Uterus (tissue), 3 donors: ENCODE measurements at regions not wholly inside any gene's neighbourhood (a gene's known extent, or its start where the extent isn't known, plus 50 kb on each side); places are given as distances from the start of the nearest gene placed in this dataset.

Source experiments
- DNase-seq, 2 donors: peaks; one replicate each; pipeline ENCODE4 v3.0.0-alpha.2; 2019 to 2020
- H3K27ac ChIP-seq, 2 donors: fragments of 200-600 bp; sonication (generic); 1 replicate in 1 of 2; 2 replicates in 1 of 2; pipeline ENCODE4 v1.5.1; 2016 to 2018
- H3K27me3 ChIP-seq, 2 donors: fragments of 200-600 bp; sonication (generic); one replicate each; pipeline ENCODE4 v1.5.1; 2018 to 2019; ENCODE audit warnings: control low read depth in 1 of 2
- H3K36me3 ChIP-seq, 2 donors: fragments of 200-600 bp; sonication (generic); one replicate each; pipeline ENCODE4 v1.5.1; 2019; ENCODE audit warnings: control low read depth in 1 of 2
- H3K4me1 ChIP-seq, 2 donors: fragments of 200-600 bp; sonication (generic); one replicate each; pipeline ENCODE4 v1.5.1; 2018 to 2019; ENCODE audit warnings: control low read depth in 1 of 2
- H3K4me3 ChIP-seq, 2 donors: fragments of 200-600 bp; sonication (generic); 1 replicate in 1 of 2; 2 replicates in 1 of 2; pipeline ENCODE4 v1.5.1; 2018 to 2019; ENCODE audit warnings: mild to moderate bottlenecking in 1 of 2
- H3K9me3 ChIP-seq, 2 donors: fragments of 200-600 bp; sonication (generic); one replicate each; pipeline ENCODE4 v1.5.1; 2019; ENCODE audit warnings: control low read depth in 1 of 2
- CTCF ChIP-seq, 4 experiments: fragments of 200-600 bp in 2 of 4; fragments of 450-650 bp in 2 of 4; sonication (generic) in 2 of 4; IDR thresholded peaks; one replicate each; pipeline ENCODE4 v1.5.1; 2016 to 2019; ENCODE audit warnings: antibody characterized with exemption in 4 of 4, mild to moderate bottlenecking in 2 of 4, moderate library complexity in 1 of 4
- POLR2A ChIP-seq, 2 donors: fragments of 450-650 bp; IDR thresholded peaks; one replicate each; pipeline ENCODE4 v1.6.1; 2016; ENCODE audit warnings: antibody characterized with exemption in 2 of 2, mild to moderate bottlenecking in 1 of 2, moderate library complexity in 1 of 2
- intact Hi-C: fragments of 100-400 bp; cut with DNase I; formaldehyde crosslinking; loops from one replicate; pipeline ENCODE4 v1.15.1; 2023; ENCODE audit warnings: low total_unique reads
- donor health status: DM: yes; HTN: yes; CAD: no.

GRCh38 chr3:31370380-31370666 is 162.4 kb upstream of the STT3B start:
- intact Hi-C loops, result no loop called here
- Histone ChIP-seq H3K36me3 (no peaks in the 10 kb centered on the region), H3K27ac (no peak overlapping the region), H3K9me3 (no peaks in the 10 kb centered on the region), H3K4me1 (no peaks in the 10 kb centered on the region), H3K4me3 (no peak overlapping the region), H3K27me3 (no peaks in the 10 kb centered on the region)
- no peak for DNase-seq
- TF ChIP-seq CTCF (IDR thresholded peaks at IDR 0.05), result no peak
- no peak for TF ChIP-seq POLR2A (IDR thresholded peaks at IDR 0.05)

- intact Hi-C loops, result no loop called here
- Histone ChIP-seq H3K4me1 (no peaks in the 10 kb centered on the region), H3K36me3 (no peaks in the 10 kb centered on the region), H3K9me3 (no peaks in the 10 kb centered on the region), H3K27me3 (no peaks in the 10 kb centered on the region), H3K4me3 (no peak overlapping the region), H3K27ac (no peak overlapping the region)
- DNase-seq, result no peak
- no peak for TF ChIP-seq POLR2A (IDR thresholded peaks at IDR 0.05)
- no peak for TF ChIP-seq CTCF (IDR thresholded peaks at IDR 0.05)
Measured at GRCh38 chr3:31370681-31371080, 162.0 kb upstream of the STT3B start.

DNA sequence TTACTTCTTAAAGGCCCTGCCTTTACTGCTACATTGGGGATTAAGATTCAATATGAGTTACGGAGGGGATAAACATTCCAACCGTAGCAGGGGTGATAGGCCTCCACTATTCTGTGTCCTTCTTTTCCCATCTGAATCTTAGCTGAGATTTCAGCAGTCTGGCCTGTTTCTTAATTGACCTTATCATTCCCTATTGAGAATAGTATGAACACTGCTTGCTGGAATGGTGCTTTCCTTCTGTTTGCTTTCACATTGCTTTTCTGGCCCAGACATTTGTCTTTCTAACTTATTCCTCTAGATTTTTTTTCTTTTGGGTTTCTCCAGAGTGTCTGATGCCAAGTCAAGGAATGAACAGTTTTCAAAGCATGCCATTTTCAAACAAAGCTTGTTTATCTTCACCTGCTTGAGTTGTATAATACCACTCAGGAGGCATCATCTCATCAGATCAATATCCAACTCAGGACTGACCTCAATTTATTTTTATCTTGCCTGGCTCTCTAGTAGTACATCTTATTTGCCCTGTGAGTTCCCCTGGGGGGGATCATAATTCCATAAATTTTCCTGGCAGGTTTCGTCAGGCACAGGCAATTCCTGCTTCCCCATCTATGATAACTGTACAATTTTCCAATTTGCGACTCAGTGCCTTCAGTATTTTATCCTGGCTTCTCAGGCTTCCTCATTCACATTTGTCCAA is 161.1 kb upstream of the STT3B start:
- intact Hi-C loops, result no loop called here
- Histone ChIP-seq H3K4me1 (no peaks in the 10 kb centered on the region), H3K27me3 (no peaks in the 10 kb centered on the region), H3K4me3 (no peak overlapping the region), H3K27ac (no peak overlapping the region), H3K36me3 (no peaks in the 10 kb centered on the region), H3K9me3 (no peaks in the 10 kb centered on the region)
- no peak for DNase-seq
- TF ChIP-seq POLR2A (IDR thresholded peaks at IDR 0.05) (no peak), CTCF (IDR thresholded peaks at IDR 0.05) (no peak)

DNA sequence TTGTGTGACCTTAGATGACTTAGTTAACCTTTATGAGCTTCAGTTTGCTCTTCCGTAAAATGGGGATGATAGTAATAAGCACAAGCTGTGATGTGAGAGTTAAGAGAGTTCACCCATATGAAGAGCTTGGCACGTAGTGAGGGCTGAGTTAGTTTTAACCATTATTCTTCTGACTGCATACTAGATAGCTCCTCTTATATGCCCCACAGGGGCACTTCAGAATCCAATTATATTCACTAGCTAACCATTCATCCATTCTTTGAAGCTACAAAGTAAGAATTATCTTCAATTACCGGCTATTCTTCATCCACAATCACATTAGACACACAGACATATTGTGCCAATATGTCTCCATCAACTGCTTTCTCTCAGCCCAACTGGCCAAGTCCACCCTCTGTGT is 159.0 kb upstream of the STT3B start:
- Histone ChIP-seq H3K4me1 (no peaks in the 10 kb centered on the region), H3K27ac (no peak overlapping the region), H3K4me3 (no peak overlapping the region), H3K36me3 (no peaks in the 10 kb centered on the region), H3K9me3 (no peaks in the 10 kb centered on the region), H3K27me3 (no peaks in the 10 kb centered on the region)
- intact Hi-C loops, result no loop called here
- DNase-seq, result no peak
- TF ChIP-seq CTCF (IDR thresholded peaks at IDR 0.05) (no peak), POLR2A (IDR thresholded peaks at IDR 0.05) (no peak)

DNA sequence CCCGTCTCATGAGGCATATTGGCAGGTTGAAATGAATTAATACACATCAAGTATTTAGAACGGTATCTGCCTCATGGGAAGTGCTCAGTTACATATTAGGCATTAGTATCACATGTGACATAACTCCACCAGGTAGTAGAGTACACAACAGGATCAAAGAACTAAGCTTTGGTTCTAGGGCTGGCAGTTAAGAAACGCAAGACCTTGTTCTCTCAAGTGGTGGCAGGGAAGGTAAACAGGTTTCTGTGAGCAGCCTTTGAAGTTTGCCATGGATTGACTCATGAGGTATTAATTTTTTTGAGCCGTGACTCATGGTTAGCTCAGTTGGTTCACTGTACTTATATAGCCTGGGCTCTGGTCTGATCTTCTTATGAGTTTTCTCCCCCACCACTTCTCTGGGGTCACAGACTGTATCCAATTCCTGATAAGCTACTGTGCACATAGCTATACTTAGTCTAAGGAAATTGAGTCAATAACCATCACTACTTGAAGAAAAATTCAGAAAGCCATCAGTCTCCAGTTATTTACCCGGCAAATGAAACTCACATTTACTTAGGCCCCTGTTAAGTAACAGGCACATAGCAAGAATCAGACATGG is 155.6 kb upstream of the STT3B start:
- H3K27me3 ChIP-seq, result no peaks in the 10 kb centered on the region
- no peaks in the 10 kb centered on the region for H3K36me3 ChIP-seq
- H3K4me1 ChIP-seq, result no peaks in the 10 kb centered on the region
- intact Hi-C loops, result no loop called here
- H3K9me3 ChIP-seq, result no peaks in the 10 kb centered on the region
- TF ChIP-seq CTCF (IDR thresholded peaks at IDR 0.05) (no peak), POLR2A (IDR thresholded peaks at IDR 0.05) (no peak)
- H3K27ac ChIP-seq, result no peak overlapping the region
- no peak overlapping the region for H3K4me3 ChIP-seq
- no peak for DNase-seq
